Astrocyte (in vitro differentiated cells and primary cell): ENCODE measurements at regions not wholly inside any gene's neighbourhood (a gene's known extent, or its start where the extent isn't known, plus 50 kb on each side); places are given as distances from the start of the nearest gene placed in this dataset.

Source experiments
- DNase-seq: peaks from one replicate; pipeline ENCODE4 v3.0.0-alpha.2; 2010; ENCODE audit warnings: low read depth
- FAIRE-seq: peaks from 2 replicates; lab custom pipeline; 2011; peaks lifted over from hg19 to GRCh38; lab: Jason Lieb, UNC
- H2AFZ ChIP-seq: 2 replicates; pipeline ENCODE4 v1.6.0; 2012; ENCODE audit warnings: low read depth, low read length, inconsistent platforms
- H3K27ac ChIP-seq: 2 replicates; pipeline ENCODE4 v1.5.1; 2011; ENCODE audit warnings: low read depth, low read length, inconsistent platforms
- H3K27me3 ChIP-seq: 2 replicates; pipeline ENCODE4 v1.6.0; 2011; ENCODE audit warnings: low read length, inconsistent platforms; ENCODE audit not compliant: insufficient read depth
- H3K36me3 ChIP-seq: 2 replicates; pipeline ENCODE4 v1.5.1; 2011; ENCODE audit warnings: low read length, inconsistent platforms; ENCODE audit not compliant: insufficient read depth
- H3K4me1 ChIP-seq: 2 replicates; pipeline ENCODE4 v1.5.1; 2011; ENCODE audit warnings: low read length, inconsistent platforms; ENCODE audit not compliant: insufficient read depth
- H3K4me2 ChIP-seq: 2 replicates; pipeline ENCODE4 v1.6.0; 2012; ENCODE audit warnings: low read length, inconsistent platforms
- H3K4me3 ChIP-seq: 2 replicates; pipeline ENCODE4 v1.5.1; 2011; ENCODE audit warnings: low read depth, mild to moderate bottlenecking, low read length, inconsistent platforms; ENCODE audit not compliant: insufficient read depth
- H3K79me2 ChIP-seq: 2 replicates; pipeline ENCODE4 v1.6.0; 2012; ENCODE audit warnings: mild to moderate bottlenecking, low read length, inconsistent platforms; ENCODE audit not compliant: insufficient read depth
- H3K9ac ChIP-seq: 2 replicates; pipeline ENCODE4 v1.6.0; 2012; ENCODE audit warnings: mild to moderate bottlenecking, low read length, inconsistent platforms
- H3K9me3 ChIP-seq: 2 replicates; pipeline ENCODE4 v1.5.1; 2012; ENCODE audit warnings: low read depth, mild to moderate bottlenecking, low read length, inconsistent platforms; ENCODE audit not compliant: insufficient read depth
- H4K20me1 ChIP-seq: 2 replicates; pipeline ENCODE4 v1.6.0; 2012; ENCODE audit warnings: low read length, inconsistent platforms; ENCODE audit not compliant: insufficient read depth
- H3K27ac Mint-ChIP-seq: one replicate; pipeline ENCODE4 v1.8.0; 2021; ENCODE audit warnings: mild to moderate bottlenecking, mixed read lengths; ENCODE audit not compliant: unreplicated experiment
- H3K27me3 Mint-ChIP-seq: one replicate; pipeline ENCODE4 v1.8.0; 2021; ENCODE audit warnings: low read depth, mixed read lengths; ENCODE audit not compliant: unreplicated experiment
- H3K36me3 Mint-ChIP-seq: one replicate; pipeline ENCODE4 v1.8.0; 2021; ENCODE audit warnings: low read depth, mixed read lengths; ENCODE audit not compliant: unreplicated experiment
- H3K4me1 Mint-ChIP-seq: one replicate; pipeline ENCODE4 v1.8.0; 2021; ENCODE audit warnings: low read depth, mixed read lengths; ENCODE audit not compliant: unreplicated experiment
- H3K4me3 Mint-ChIP-seq: one replicate; pipeline ENCODE4 v1.8.0; 2021; ENCODE audit warnings: mild to moderate bottlenecking, moderate library complexity, mixed read lengths; ENCODE audit not compliant: unreplicated experiment
- H3K9me3 Mint-ChIP-seq: one replicate; pipeline ENCODE4 v1.8.0; 2021; ENCODE audit warnings: mild to moderate bottlenecking, mixed read lengths; ENCODE audit not compliant: unreplicated experiment
- EZH2 ChIP-seq: IDR thresholded peaks from 2 replicates; pipeline ENCODE4 v1.6.1; 2012; ENCODE audit warnings: mild to moderate bottlenecking, low read length, inconsistent platforms; ENCODE audit not compliant: insufficient read depth
- TF ChIP-seq, protein P1 (sequence below): IDR thresholded peaks from 2 replicates; pipeline ENCODE4 v1.5.1; 2011; ENCODE audit warnings: low read depth, mild to moderate bottlenecking, inconsistent platforms, low read length, moderate library complexity; ENCODE audit not compliant: insufficient read depth

DNA sequence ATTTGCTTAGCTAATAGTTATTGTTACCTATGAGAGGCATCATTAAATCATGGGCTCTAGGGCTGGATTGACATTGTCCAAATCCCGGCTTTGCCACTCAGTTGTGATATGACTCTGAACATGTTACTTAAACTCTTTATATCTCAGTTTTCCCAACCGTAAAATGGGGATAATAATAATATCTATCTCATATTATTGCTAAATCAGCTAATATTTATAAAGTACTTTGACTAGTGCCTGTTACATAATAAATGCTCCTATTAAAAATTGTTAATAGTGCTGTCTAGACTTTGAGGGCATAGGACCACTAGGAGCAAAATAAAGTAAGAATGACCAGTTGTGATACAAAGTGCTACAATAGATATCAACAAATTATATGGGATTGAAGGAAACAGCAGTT, 376.3 kb upstream of the FIGN start:
- Histone ChIP-seq H3K9me3 (no peaks in the 10 kb centered on the region), H3K9ac (no peak overlapping the region), H3K79me2 (no peaks in the 10 kb centered on the region), H3K27ac (no peak overlapping the region), H3K4me1 (no peaks in the 10 kb centered on the region), H3K4me2 (no peak overlapping the region), H4K20me1 (no peaks in the 10 kb centered on the region), H3K4me3 (no peak overlapping the region), H2AFZ (no peak overlapping the region), H3K27me3 (no peaks in the 10 kb centered on the region), H3K36me3 (no peaks in the 10 kb centered on the region)
- H3K9me3 Mint-ChIP-seq: no peaks in the 10 kb centered on the region
- DNase-seq (no peak), FAIRE-seq (no peak)
- H3K36me3 Mint-ChIP-seq: no peaks in the 10 kb centered on the region
- H3K27ac Mint-ChIP-seq: no peak overlapping the region
- no peaks in the 10 kb centered on the region for H3K27me3 Mint-ChIP-seq
- peaks cover 3% of the 10 kb centered on the region for H3K4me1 Mint-ChIP-seq
- TF ChIP-seq, protein P1, sequence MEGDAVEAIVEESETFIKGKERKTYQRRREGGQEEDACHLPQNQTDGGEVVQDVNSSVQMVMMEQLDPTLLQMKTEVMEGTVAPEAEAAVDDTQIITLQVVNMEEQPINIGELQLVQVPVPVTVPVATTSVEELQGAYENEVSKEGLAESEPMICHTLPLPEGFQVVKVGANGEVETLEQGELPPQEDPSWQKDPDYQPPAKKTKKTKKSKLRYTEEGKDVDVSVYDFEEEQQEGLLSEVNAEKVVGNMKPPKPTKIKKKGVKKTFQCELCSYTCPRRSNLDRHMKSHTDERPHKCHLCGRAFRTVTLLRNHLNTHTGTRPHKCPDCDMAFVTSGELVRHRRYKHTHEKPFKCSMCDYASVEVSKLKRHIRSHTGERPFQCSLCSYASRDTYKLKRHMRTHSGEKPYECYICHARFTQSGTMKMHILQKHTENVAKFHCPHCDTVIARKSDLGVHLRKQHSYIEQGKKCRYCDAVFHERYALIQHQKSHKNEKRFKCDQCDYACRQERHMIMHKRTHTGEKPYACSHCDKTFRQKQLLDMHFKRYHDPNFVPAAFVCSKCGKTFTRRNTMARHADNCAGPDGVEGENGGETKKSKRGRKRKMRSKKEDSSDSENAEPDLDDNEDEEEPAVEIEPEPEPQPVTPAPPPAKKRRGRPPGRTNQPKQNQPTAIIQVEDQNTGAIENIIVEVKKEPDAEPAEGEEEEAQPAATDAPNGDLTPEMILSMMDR: no peak
- no peak for TF ChIP-seq EZH2
- no peak overlapping the region for H3K4me3 Mint-ChIP-seq

DNA sequence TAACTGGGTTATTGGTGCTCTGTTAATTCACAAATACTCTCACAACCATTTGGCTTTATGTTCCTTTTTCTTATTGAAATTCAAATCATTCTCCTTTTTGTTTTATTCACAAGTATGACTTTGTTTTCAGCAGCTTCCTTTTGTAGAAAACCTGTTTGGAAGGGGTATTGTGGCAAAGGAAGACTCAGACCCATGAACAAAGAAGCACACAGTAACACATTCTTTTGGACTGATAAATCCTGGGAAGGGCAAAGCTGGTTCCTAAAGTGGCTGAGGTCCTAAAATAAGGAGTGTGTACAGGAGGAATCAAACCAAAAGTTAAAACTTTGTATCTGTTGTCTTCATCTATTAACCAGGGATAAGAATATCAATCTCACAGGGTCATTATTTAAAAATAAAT, 374.7 kb upstream of the FIGN start:
- Mint-ChIP-seq H3K27me3 (no peaks in the 10 kb centered on the region), H3K27ac (no peak overlapping the region), H3K36me3 (no peaks in the 10 kb centered on the region), H3K4me3 (no peak overlapping the region), H3K9me3 (no peaks in the 10 kb centered on the region), H3K4me1 (peaks cover 3% of the 10 kb centered on the region)
- DNase-seq: no peak
- no peak overlapping the region for H3K9ac ChIP-seq
- H3K4me2 ChIP-seq: no peak overlapping the region
- no peaks in the 10 kb centered on the region for H3K9me3 ChIP-seq
- H2AFZ ChIP-seq: no peak overlapping the region
- no peak for FAIRE-seq
- H3K79me2 ChIP-seq: no peaks in the 10 kb centered on the region
- no peaks in the 10 kb centered on the region for H3K36me3 ChIP-seq
- H3K27ac ChIP-seq: no peak overlapping the region
- H3K4me1 ChIP-seq: no peaks in the 10 kb centered on the region
- H4K20me1 ChIP-seq: no peaks in the 10 kb centered on the region
- TF ChIP-seq, protein P1: no peak
- TF ChIP-seq EZH2: no peak
- H3K4me3 ChIP-seq: no peak overlapping the region
- no peaks in the 10 kb centered on the region for H3K27me3 ChIP-seq

DNA sequence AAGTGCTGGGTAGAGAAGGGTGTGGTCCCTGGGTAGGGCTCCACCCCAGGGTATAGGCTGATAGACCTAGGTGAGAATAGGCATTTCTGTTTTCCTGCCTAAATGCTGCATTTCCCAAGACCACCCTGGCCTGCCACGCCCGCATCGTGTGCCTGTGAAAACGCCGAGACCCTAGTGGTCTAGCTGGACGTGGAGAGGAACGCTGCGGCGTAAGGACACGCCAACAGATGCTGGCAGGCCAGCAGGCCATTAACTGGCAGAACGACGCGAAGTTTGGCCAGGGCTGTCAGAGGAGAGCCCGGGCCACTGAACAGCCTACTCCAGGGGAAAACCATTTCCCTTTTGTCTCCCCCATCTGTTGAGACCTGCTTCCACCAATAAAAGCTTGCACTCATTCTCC, 373.2 kb upstream of the FIGN start:
- H3K9me3 Mint-ChIP-seq: no peaks in the 10 kb centered on the region
- no peak overlapping the region for H3K4me3 Mint-ChIP-seq
- Histone ChIP-seq H3K9ac (no peak overlapping the region), H3K27ac (no peak overlapping the region), H3K9me3 (no peaks in the 10 kb centered on the region), H3K27me3 (no peaks in the 10 kb centered on the region), H3K4me2 (no peak overlapping the region), H2AFZ (no peak overlapping the region), H4K20me1 (no peaks in the 10 kb centered on the region), H3K4me1 (no peaks in the 10 kb centered on the region), H3K79me2 (no peaks in the 10 kb centered on the region), H3K36me3 (no peaks in the 10 kb centered on the region), H3K4me3 (no peak overlapping the region)
- H3K27ac Mint-ChIP-seq: no peak overlapping the region
- FAIRE-seq: no peak
- TF ChIP-seq, protein P1: no peak
- no peak for TF ChIP-seq EZH2
- H3K36me3 Mint-ChIP-seq: no peaks in the 10 kb centered on the region
- no peaks in the 10 kb centered on the region for H3K27me3 Mint-ChIP-seq
- DNase-seq: no peak
- H3K4me1 Mint-ChIP-seq: peaks cover 3% of the 10 kb centered on the region
